Left ventricle myocardium inferior (tissue), 1 donor: ENCODE measurements at regions not wholly inside any gene's neighbourhood (a gene's known extent, or its start where the extent isn't known, plus 50 kb on each side); places are given as distances from the start of the nearest gene placed in this dataset.

Experiments
- DNase-seq: peaks from one replicate; pipeline ENCODE4 v3.0.0-alpha.2; 2020
- H3K27ac ChIP-seq: fragments of 200-600 bp; replicated peaks from 2 replicates; pipeline ENCODE4 v1.8.0; 2021
- H3K27me3 ChIP-seq: fragments of 200-600 bp; 2 replicates; pipeline ENCODE4 v1.8.0; 2021; ENCODE audit warnings: low read depth
- H3K36me3 ChIP-seq: fragments of 200-600 bp; 2 replicates; pipeline ENCODE4 v1.8.0; 2021
- H3K4me1 ChIP-seq: fragments of 200-600 bp; 2 replicates; pipeline ENCODE4 v1.8.0; 2021
- H3K4me3 ChIP-seq: fragments of 200-600 bp; 2 replicates; pipeline ENCODE4 v1.8.0; 2021; ENCODE audit warnings: mild to moderate bottlenecking, moderate library complexity
- H3K9me3 ChIP-seq: fragments of 200-600 bp; replicated peaks from 2 replicates; pipeline ENCODE4 v1.8.0; 2021
- intact Hi-C: fragments of 100-400 bp; cut with micrococcal nuclease; formaldehyde crosslinking; loops from one replicate; pipeline ENCODE4 v1.11.0; 2022
- TF ChIP-seq, protein P1 (sequence below): fragments of 200-600 bp; IDR thresholded peaks from 2 replicates; pipeline ENCODE4 v1.8.0; 2021; ENCODE audit warnings: antibody characterized with exemption, mild to moderate bottlenecking, borderline replicate concordance
- donor health status: DM: no; HTN: yes; CAD: no; lungs with severe emphysema.

DNA sequence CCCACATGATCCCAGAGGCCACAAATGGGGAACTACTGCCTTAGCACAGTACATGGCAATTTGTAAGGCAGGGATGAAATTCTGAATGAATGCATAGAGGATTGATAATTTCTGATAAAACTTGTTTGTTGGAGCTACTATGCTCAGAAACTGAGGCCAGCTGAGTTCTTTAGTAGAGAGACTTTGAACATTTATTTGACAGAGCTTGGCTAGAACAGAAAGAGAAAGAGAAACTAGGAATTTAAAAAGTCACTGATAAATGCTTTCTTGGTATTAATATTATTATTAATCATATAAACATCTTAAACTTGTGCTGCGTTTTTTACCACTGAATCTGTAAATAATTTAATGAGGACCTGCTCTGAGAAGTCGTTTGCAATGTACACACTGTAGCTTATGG lies 923.7 kb upstream of the CNTNAP5 start:
- H3K4me1 ChIP-seq, result no peaks in the 10 kb centered on the region
- no peak for DNase-seq
- intact Hi-C loops, result no loop called here
- H3K27me3 ChIP-seq, result no peaks in the 10 kb centered on the region
- no peak overlapping the region for H3K27ac ChIP-seq
- TF ChIP-seq, protein P1, sequence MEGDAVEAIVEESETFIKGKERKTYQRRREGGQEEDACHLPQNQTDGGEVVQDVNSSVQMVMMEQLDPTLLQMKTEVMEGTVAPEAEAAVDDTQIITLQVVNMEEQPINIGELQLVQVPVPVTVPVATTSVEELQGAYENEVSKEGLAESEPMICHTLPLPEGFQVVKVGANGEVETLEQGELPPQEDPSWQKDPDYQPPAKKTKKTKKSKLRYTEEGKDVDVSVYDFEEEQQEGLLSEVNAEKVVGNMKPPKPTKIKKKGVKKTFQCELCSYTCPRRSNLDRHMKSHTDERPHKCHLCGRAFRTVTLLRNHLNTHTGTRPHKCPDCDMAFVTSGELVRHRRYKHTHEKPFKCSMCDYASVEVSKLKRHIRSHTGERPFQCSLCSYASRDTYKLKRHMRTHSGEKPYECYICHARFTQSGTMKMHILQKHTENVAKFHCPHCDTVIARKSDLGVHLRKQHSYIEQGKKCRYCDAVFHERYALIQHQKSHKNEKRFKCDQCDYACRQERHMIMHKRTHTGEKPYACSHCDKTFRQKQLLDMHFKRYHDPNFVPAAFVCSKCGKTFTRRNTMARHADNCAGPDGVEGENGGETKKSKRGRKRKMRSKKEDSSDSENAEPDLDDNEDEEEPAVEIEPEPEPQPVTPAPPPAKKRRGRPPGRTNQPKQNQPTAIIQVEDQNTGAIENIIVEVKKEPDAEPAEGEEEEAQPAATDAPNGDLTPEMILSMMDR, result no peak
- H3K4me3 ChIP-seq, result no peak overlapping the region
- H3K9me3 ChIP-seq, result peaks cover 14% of the 10 kb centered on the region
- no peaks in the 10 kb centered on the region for H3K36me3 ChIP-seq

DNA sequence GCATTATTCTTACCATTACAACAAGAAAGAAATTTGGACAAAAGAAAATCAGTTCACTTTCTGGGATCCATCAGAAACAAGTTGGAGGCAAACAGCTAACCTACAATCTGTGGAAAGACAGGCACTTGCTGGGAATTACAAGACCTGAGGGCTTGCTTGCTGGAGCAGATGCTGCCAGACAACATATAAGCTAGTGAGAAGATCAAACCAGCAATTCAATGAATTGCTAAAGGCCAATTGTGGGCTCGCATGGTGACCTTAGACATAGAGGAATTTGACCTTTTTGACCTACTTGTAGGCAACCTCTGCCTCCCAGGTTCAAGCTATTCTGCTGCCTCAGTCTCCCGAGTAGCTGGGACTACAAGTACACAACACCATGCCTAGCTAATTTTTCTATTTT lies 921.2 kb upstream of the CNTNAP5 start:
- Histone ChIP-seq H3K9me3 (peaks cover 20% of the 10 kb centered on the region), H3K27me3 (no peaks in the 10 kb centered on the region), H3K27ac (no peak overlapping the region), H3K4me3 (no peak overlapping the region), H3K4me1 (no peaks in the 10 kb centered on the region), H3K36me3 (no peaks in the 10 kb centered on the region)
- intact Hi-C loops, result no loop called here
- TF ChIP-seq, protein P1, result no peak
- no peak for DNase-seq

DNA sequence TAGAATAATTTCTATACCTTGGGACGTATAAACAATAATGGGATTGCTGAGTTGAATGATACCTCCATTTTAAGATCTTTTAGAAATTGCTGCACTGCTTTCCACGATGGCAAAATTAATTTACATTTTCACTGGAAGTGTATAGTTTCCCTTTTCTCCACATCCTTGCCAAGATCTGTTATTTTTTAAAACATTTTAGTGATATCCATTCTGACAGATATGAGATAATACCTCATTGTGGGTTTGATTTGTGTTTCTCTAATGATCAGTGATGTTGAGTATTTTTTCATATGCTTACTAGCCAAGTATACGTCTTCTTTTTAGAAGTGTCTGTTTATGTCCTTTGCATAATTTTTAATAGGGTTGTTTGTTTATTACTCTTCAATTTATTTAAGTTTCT lies 908.5 kb upstream of the CNTNAP5 start:
- Histone ChIP-seq H3K27me3 (no peaks in the 10 kb centered on the region), H3K4me1 (no peaks in the 10 kb centered on the region), H3K36me3 (no peaks in the 10 kb centered on the region), H3K9me3 (peaks cover 10% of the 10 kb centered on the region), H3K27ac (no peak overlapping the region), H3K4me3 (no peak overlapping the region)
- intact Hi-C loops, result loop anchor here (10.0 kb wide), 1 partner anchor 758 kb away; no protein-coding TSS in a partner anchor
- TF ChIP-seq, protein P1, result no peak
- no peak for DNase-seq

GRCh38 chr2:123127236-123127635 lies 897.9 kb upstream of the CNTNAP5 start:
- H3K27ac ChIP-seq, result no peak overlapping the region
- H3K36me3 ChIP-seq, result no peaks in the 10 kb centered on the region
- TF ChIP-seq, protein P1, result no peak
- no peaks in the 10 kb centered on the region for H3K4me1 ChIP-seq
- intact Hi-C loops, result no loop called here
- H3K9me3 ChIP-seq, result peaks cover 18% of the 10 kb centered on the region
- H3K27me3 ChIP-seq, result no peaks in the 10 kb centered on the region
- no peak overlapping the region for H3K4me3 ChIP-seq
- DNase-seq, result no peak

DNA sequence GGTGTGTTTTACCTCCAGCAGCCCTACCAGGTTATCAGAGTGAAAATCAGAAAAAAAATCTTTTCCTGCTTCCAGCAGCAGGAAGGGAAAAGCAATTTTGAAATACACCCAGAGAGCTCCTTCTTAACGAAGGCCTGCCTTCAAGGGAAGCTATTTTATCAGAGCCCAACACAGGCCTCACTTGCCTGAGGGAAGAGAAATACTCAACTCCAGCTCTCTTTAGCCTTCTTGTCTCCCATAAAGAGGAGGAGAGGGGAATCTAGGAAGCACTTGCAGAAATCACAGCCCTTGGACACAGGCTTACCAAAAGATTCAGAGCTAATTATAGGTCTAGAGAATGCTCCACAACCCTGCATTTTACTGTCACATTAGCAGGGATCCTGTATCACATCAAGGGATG lies 896.1 kb upstream of the CNTNAP5 start:
- Histone ChIP-seq H3K4me1 (no peaks in the 10 kb centered on the region), H3K4me3 (no peak overlapping the region), H3K9me3 (peaks cover 21% of the 10 kb centered on the region), H3K27ac (no peak overlapping the region), H3K36me3 (no peaks in the 10 kb centered on the region), H3K27me3 (no peaks in the 10 kb centered on the region)
- TF ChIP-seq, protein P1, result no peak
- DNase-seq, result no peak
- intact Hi-C loops, result no loop called here

DNA sequence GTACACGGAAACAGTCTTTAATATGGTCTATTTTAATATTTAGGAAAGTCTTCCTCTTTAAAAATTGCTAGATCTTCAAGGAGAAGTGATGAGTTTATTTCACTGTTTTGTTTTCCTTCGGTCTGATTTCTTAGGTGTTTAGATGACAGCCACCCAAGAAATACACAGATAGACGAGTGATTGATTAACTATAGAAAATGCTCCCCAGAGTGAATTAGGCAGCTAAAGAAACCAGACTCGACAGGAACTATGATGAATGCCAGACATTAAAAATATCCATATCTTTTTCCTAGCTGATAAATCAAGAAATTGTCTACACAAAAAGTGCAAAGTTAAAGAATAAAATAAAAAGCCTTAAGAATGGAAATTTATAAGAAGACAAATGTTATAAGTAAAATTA lies 888.7 kb upstream of the CNTNAP5 start:
- intact Hi-C loops, result no loop called here

More for the DNA sequence above, 888.7 kb upstream of the CNTNAP5 start:
- no peaks in the 10 kb centered on the region for H3K4me1 ChIP-seq
- no peak overlapping the region for H3K4me3 ChIP-seq
- no peak for DNase-seq
- no peaks in the 10 kb centered on the region for H3K27me3 ChIP-seq
- no peak overlapping the region for H3K27ac ChIP-seq
- H3K36me3 ChIP-seq, result no peaks in the 10 kb centered on the region
- peaks cover 19% of the 10 kb centered on the region for H3K9me3 ChIP-seq
- TF ChIP-seq, protein P1, result no peak
